Psoas muscle (tissue), 7 donors: ENCODE measurements at regions not wholly inside any gene's neighbourhood (a gene's known extent, or its start where the extent isn't known, plus 50 kb on each side); places are given as distances from the start of the nearest gene placed in this dataset.

ENCODE experiments used
- ATAC-seq, 4 donors: fragments of 200-7000 bp; cut with Tn5 transposase; one replicate each; pipeline ENCODE4 v1.9.1; 2020; ENCODE audit warnings: moderate library complexity in 3 of 4, mild to moderate bottlenecking in 2 of 4
- DNase-seq, 2 donors: peaks; one replicate each; pipeline ENCODE4 v3.0.0-alpha.2; 2020
- H3K27ac ChIP-seq: fragments of 200-600 bp; one replicate; pipeline ENCODE4 v1.8.0; 2022
- H3K27me3 ChIP-seq, 3 donors: fragments of 200-600 bp in 1 of 3; one replicate each; pipeline versions ENCODE4 v1.6.1 to v1.8.0; 2013 to 2022; ENCODE audit warnings: low read length in 2 of 3, mild to moderate bottlenecking in 2 of 3, moderate library complexity in 1 of 3; ENCODE audit not compliant: insufficient read depth in 3 of 3
- H3K36me3 ChIP-seq, 2 donors: fragments of 200-600 bp in 1 of 2; one replicate each; pipeline versions ENCODE4 v1.6.1 to v1.8.0; 2013 to 2022; ENCODE audit warnings: low read depth in 1 of 2, mild to moderate bottlenecking in 1 of 2, moderate library complexity in 1 of 2; ENCODE audit not compliant: insufficient read depth in 1 of 2
- H3K4me1 ChIP-seq: fragments of 200-600 bp; one replicate; pipeline ENCODE4 v1.8.0; 2022
- H3K4me3 ChIP-seq: fragments of 200-600 bp; one replicate; pipeline ENCODE4 v1.8.0; 2022; ENCODE audit warnings: mild to moderate bottlenecking
- H3K9me3 ChIP-seq: fragments of 200-600 bp; one replicate; pipeline ENCODE4 v1.8.0; 2022
- whole genome bisulfite sequencing, 3 donors: extraction: QIAGEN DNeasy Blood & Tissue Kit; methylation state at CpG; one replicate each; pipeline versions ENCODE4 v1.1.6 to v1.1.7; 2013; 5-methylcytosine and 5-hydroxymethylcytosine counted together
- intact Hi-C, 2 donors: fragments of 100-400 bp; cut with DNase I; formaldehyde crosslinking; loops; one replicate each; pipeline versions ENCODE4 v1.11.0 to v1.14.2; 2022
- TF ChIP-seq, protein P1 (sequence below): fragments of 200-600 bp; IDR thresholded peaks from one replicate; pipeline ENCODE4 v1.8.0; 2022; ENCODE audit warnings: antibody characterized with exemption
- donor health status: healthy with polysubstance abuse.
- donor health status: DM: no; HTN: no; CAD: no; lungs with moderate emphysema.
- donor health status: Bipolar disorder and iron deficiency.
- donor health status: healthy.
- donor health status: DM: yes; HTN: yes; CAD: no.
- donor health status: DM: no; HTN: no; CAD: no.
- donor health status: DM: yes; HTN: yes; CAD: no.

DNA sequence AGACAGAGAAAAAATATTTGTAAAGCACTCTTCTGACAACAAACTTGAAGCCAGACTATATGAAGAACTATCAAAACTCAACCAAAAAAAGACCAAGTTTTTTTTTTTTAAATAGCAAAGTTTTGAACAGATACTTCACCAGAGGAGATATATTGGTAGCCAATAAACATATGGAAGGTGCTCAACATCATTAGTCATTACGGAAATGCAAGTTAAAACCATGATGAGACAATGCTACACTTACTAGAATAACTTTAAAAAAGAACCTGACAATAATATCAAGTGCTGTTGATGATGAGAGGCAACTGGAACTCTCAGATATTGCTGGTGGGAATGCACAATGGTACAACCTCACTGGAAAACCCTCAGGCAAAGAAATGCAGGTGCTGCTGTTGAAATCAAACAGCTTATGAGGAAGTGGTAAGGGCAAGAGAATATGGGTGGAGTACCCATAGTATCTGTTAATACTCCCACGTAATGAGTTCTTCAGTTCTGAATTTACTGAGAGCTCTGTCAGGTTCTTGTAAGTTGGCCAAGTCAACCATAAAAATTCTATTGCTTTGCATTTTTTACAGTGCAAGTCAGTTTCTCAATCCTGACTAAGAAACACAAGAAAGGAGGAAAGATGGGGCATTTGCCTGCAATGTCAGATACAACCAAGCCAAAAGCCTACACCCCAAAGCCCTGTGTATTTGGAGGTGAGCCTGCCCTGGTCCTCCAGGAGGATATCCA, 87.3 kb upstream of the GNAQ start:
- DNase-seq (no peak), ATAC-seq (no peak)
- no peaks in the 10 kb centered on the region for H3K27me3 ChIP-seq
- H3K4me3 ChIP-seq: no peak overlapping the region
- TF ChIP-seq, protein P1, sequence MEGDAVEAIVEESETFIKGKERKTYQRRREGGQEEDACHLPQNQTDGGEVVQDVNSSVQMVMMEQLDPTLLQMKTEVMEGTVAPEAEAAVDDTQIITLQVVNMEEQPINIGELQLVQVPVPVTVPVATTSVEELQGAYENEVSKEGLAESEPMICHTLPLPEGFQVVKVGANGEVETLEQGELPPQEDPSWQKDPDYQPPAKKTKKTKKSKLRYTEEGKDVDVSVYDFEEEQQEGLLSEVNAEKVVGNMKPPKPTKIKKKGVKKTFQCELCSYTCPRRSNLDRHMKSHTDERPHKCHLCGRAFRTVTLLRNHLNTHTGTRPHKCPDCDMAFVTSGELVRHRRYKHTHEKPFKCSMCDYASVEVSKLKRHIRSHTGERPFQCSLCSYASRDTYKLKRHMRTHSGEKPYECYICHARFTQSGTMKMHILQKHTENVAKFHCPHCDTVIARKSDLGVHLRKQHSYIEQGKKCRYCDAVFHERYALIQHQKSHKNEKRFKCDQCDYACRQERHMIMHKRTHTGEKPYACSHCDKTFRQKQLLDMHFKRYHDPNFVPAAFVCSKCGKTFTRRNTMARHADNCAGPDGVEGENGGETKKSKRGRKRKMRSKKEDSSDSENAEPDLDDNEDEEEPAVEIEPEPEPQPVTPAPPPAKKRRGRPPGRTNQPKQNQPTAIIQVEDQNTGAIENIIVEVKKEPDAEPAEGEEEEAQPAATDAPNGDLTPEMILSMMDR: no peak
- no peaks in the 10 kb centered on the region for H3K4me1 ChIP-seq
- H3K36me3 ChIP-seq: no peaks in the 10 kb centered on the region
- no peak overlapping the region for H3K27ac ChIP-seq
- intact Hi-C loops: loop anchor here in 1 of 2 donors (10.0 kb wide), 1 partner anchor 1714 kb away; no protein-coding TSS in a partner anchor
- H3K9me3 ChIP-seq: no peaks in the 10 kb centered on the region
- 64 to 73% (median 69%) methylated on average over 2 of the region's 2 CpGs for WGBS, 3 donors

GRCh38 chr9:78115073-78115472, 83.5 kb upstream of the GNAQ start:
- no peaks in the 10 kb centered on the region for H3K27me3 ChIP-seq
- intact Hi-C loops: loop anchor here in 1 of 2 donors (10.0 kb wide), 1 partner anchor 1710 kb away; no protein-coding TSS in a partner anchor
- no peaks in the 10 kb centered on the region for H3K9me3 ChIP-seq
- H3K4me3 ChIP-seq: no peak overlapping the region
- 60 to 74% (median 60%) methylated on average over 1 of the region's 1 CpG for WGBS, 3 donors
- no peaks in the 10 kb centered on the region for H3K4me1 ChIP-seq
- no peak for ATAC-seq
- H3K27ac ChIP-seq: no peak overlapping the region
- TF ChIP-seq, protein P1: peak; percentile 6
- DNase-seq: no peak
- H3K36me3 ChIP-seq: no peaks in the 10 kb centered on the region

- WGBS, 3 donors: 46 to 65% (median 49%) methylated on average over 4 of the region's 4 CpGs
- intact Hi-C loops: loop anchor here in 1 of 2 donors (10.0 kb wide), 1 partner anchor 1710 kb away; no protein-coding TSS in a partner anchor
- ATAC-seq (no peak), DNase-seq (no peak)
- no peaks in the 10 kb centered on the region for H3K36me3 ChIP-seq
- no peak overlapping the region for H3K27ac ChIP-seq
- no peaks in the 10 kb centered on the region for H3K4me1 ChIP-seq
- no peaks in the 10 kb centered on the region for H3K27me3 ChIP-seq
- TF ChIP-seq, protein P1: no peak
- no peaks in the 10 kb centered on the region for H3K9me3 ChIP-seq
- H3K4me3 ChIP-seq: no peak overlapping the region
Measured at GRCh38 chr9:78114581-78114980, 83.0 kb upstream of the GNAQ start.

- no peak for DNase-seq
- intact Hi-C loops: loop anchor here in 1 of 2 donors (10.0 kb wide), 1 partner anchor 1708 kb away; no protein-coding TSS in a partner anchor
- H3K27ac ChIP-seq: no peak overlapping the region
- no peaks in the 10 kb centered on the region for H3K27me3 ChIP-seq
- TF ChIP-seq, protein P1: no peak
- H3K9me3 ChIP-seq: no peaks in the 10 kb centered on the region
- no peaks in the 10 kb centered on the region for H3K36me3 ChIP-seq
- H3K4me1 ChIP-seq: no peaks in the 10 kb centered on the region
- whole genome bisulfite sequencing, 3 donors: 87 to 89% (median 87%) methylated on average over 3 of the region's 3 CpGs
- ATAC-seq: no peak
- H3K4me3 ChIP-seq: no peak overlapping the region
Measured at GRCh38 chr9:78112406-78112805, 80.8 kb upstream of the GNAQ start.
